A549 (cell line): ENCODE measurements at regions not wholly inside any gene's neighbourhood (a gene's known extent, or its start where the extent isn't known, plus 50 kb on each side); places are given as distances from the start of the nearest gene placed in this dataset.

Experiments used
- BHLHE40 ChIP-seq: IDR thresholded peaks from 2 replicates; pipeline ENCODE4 v1.6.1; 2012; ENCODE audit warnings: low read depth, low read length, inconsistent platforms
- CHD2 ChIP-seq: fragments of 150-350 bp; IDR thresholded peaks from 2 replicates; pipeline ENCODE4 v1.6.1; 2014; ENCODE audit warnings: low read length; ENCODE audit not compliant: partially characterized antibody
- CTCF ChIP-seq: fragments of >200 bp; sonication (Bioruptor Twin); formaldehyde crosslinking; IDR thresholded peaks from 3 replicates; pipeline ENCODE4 v1.5.1; 2016
- HOXB5 ChIP-seq: fragments of 250-450 bp; sonication (Bioruptor Pico); IDR thresholded peaks from 2 replicates; pipeline ENCODE4 v1.5.0; 2020; ENCODE audit warnings: mild to moderate bottlenecking, moderate library complexity
- POLR2A ChIP-seq: IDR thresholded peaks from 2 replicates; pipeline ENCODE4 v1.6.1; 2012; ENCODE audit warnings: mild to moderate bottlenecking, low read length
- RFX5 ChIP-seq: fragments of 450-650 bp; IDR thresholded peaks from 2 replicates; pipeline ENCODE4 v1.7.1; 2014; ENCODE audit warnings: antibody characterized with exemption, mild to moderate bottlenecking, moderate library complexity
- SMC3 ChIP-seq: fragments of >200 bp; sonication (Bioruptor Twin); formaldehyde crosslinking; IDR thresholded peaks from 3 replicates; pipeline ENCODE4 v1.6.1; 2018; ENCODE audit warnings: inconsistent platforms
- TF ChIP-seq, protein P1 (sequence below): IDR thresholded peaks from 2 replicates; pipeline ENCODE4 v1.6.1; 2012

DNA sequence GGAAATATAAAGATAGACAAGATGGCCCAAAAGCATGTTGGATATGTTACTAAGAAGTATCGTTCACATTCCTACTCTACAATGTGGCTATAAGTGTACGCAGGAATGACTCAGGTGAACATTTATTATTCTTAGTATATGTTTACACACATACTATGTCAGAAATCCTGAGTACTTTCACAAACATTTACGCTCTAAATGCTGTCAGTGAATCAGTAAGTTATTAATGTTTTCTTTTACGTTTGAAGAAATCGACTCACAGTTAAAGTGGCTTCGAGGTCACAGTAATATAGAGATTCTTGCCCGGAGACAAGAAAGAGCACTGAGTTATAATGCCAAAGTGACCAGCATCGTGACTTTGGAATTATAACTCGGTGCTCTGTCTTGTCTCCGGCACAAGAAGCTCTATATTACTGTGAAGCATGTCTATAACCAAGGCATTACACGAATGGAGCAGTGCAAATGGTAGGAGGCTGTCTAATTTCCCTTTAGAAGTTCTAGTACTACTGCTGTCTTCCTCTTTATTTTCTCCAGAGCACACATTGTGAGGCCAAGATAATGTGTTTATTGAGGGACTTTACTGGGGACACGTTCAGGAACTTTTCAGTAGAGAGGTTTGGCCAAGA lies 61.8 kb upstream of the P3H2 start:
- TF ChIP-seq CTCF, result no peak
- TF ChIP-seq RFX5, result no peak
- no peak for TF ChIP-seq BHLHE40
- peak; percentile 49; the same call in 1 of the 2 replicates for TF ChIP-seq HOXB5
- no peak for TF ChIP-seq SMC3
- no peak for TF ChIP-seq CHD2
- TF ChIP-seq POLR2A, result no peak
- TF ChIP-seq, protein P1, sequence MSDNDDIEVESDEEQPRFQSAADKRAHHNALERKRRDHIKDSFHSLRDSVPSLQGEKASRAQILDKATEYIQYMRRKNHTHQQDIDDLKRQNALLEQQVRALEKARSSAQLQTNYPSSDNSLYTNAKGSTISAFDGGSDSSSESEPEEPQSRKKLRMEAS, result peak; percentile 42; the same call in 1 of the 2 replicates
